GM21390 (cell line): ENCODE measurements at regions not wholly inside any gene's neighbourhood (a gene's known extent, or its start where the extent isn't known, plus 50 kb on each side); places are given as distances from the start of the nearest gene placed in this dataset.
"Not testable (repeated sequence)": the region's sequence is repeated elsewhere in the genome, so short reads cannot be mapped to it uniquely, and the experiment has no call there.

Experiments used
- ATAC-seq: cut with Tn5 transposase; IDR thresholded peaks from one replicate; pipeline ENCODE4 v1.9.1; 2021; ENCODE audit not compliant: unreplicated experiment

DNA sequence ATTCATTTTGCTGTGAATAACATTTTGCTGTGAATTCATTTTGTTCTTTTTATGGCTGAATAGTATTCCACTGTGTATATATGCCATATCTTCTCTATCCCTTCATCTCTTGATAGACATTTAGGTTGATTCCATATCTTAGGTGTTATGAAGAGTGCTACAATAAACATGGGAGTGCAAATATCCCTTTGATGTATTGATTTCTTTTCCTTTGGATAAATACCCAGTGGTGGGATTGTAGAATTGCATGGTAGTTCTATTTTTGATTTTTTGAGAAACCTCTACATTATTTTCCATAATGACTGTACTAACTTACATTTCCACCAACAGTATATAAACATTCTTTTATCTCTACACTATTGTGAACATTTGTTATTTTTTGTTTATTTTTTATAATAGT, 555.9 kb downstream of the PDHA2 start:
- no peak for ATAC-seq

DNA sequence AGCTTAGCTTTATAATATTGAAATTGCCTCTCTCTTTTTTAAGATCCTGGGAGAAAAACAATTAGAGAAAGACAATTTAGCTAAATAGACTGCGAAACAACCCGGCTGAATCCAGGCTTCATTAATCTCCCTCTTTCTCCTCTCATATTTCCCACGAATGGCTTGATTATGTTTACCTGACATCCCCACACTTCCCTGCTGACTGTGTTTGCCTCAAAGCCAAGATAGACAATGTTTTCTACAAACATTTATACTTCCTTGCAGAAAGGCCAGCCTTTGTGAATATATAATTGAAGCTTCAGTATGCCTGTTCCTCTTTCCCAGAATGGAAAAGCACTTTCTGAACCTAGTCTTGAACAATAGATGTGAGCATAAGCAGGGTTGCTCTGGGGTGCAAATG, 566.8 kb downstream of the PDHA2 start:
- no peak for ATAC-seq

DNA sequence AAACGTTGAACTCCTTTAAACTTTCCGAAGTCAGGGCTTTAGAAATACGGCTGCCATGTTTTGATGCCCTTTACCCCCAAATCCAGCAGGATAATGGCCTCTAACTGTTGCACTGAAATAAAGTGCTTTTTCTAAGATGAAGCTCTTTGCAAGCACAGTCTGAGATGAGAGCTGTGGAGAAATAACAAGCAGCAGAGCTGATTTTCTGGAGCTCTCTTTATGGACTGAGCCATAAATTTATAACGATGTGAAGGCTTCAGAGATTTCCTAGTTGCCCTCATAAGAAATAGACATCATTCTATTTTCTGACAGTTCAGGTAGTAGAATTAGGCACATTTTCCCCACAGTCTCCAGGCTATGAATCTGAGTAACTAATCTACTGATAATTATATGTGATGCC, 567.3 kb downstream of the PDHA2 start:
- no peak for ATAC-seq

DNA sequence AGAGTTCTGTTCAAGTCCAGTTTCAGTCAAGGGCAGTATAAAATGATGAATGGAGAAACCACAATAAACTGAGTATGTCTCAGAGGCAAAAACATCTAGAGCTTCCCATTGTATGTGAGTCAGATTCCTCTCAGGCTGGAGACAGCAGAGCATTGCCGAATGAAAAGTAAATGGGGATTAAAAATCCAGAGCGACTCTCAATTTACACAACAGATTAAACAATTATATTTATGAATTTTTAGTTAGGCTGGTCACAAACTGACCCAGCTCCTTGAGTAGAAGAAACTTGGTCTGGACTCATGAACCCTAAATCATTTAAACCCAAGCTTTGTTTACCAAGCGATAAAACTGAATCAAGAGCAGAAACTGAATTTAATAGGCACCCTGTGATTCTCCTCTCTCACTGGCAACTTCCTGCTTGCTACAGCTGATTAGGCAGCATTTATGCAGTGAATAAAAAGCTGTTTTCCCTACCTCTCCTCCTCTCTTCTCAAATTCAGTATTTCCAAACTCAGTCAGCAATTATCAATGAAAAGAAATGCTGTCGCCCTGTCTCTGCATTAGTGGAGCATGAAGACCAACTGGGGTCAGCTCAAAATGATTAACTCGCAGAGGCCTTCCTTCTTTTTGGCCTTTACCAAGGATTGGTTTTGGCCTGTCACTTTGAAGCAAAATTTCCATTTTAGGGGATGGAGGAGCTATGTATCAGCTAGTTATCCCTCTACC, 568.0 kb downstream of the PDHA2 start:
- ATAC-seq, result no peak

DNA sequence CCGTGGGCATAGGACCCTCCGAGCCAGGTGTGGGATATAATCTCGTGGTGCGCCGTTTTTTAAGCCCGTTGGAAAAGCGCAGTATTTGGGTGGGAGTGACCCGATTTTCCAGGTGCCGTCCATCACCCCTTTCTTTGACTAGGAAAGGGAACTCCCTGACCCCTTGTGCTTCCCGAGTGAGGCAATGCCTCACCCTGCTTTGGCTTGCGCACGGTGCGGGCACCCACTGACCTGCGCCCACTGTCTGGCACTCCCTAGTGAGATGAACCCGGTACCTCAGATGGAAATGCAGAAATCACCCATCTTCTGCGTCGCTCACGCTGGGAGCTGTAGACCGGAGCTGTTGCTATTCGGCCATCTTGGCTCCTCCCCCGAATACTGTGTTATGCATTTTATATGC, 575.0 kb downstream of the PDHA2 start:
- not testable (repeated sequence) for ATAC-seq

DNA sequence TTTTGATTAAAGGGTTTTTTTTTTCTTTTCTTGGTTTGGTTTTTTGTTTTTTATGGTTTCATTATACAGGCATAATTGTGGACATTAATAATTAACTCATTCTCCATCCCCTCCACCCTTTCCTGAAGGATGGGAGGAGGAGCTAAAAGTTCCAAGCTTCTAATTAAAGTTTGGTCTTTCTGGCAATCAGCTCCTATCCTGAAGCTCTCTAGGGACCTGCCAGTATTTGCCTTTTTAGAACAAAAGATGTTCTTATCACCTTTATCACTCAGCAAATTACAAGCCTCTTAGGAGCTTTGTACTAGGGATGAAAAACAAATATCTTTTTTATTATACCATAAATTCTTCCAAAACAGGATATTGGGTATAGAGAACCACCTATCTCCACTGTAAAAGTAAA, 589.8 kb downstream of the PDHA2 start:
- ATAC-seq, result no peak

DNA sequence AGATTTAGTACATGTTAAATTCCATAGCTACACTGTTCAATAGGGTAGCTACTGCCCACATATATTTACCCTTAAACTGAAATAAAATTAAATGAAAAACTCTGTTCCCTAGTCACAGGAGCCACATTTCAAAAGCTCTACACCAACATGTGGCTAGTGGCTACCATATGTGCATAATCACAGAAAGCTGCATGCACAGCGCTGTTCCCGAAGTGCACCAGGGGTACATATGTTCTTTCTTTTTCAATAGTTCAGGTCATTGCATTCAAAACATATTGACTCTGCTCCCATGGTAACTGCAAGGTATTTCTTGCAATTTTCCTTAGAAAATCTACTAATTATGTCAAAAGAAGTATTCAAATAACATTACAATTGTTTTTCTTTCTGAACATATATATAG, 591.2 kb downstream of the PDHA2 start:
- no peak for ATAC-seq

DNA sequence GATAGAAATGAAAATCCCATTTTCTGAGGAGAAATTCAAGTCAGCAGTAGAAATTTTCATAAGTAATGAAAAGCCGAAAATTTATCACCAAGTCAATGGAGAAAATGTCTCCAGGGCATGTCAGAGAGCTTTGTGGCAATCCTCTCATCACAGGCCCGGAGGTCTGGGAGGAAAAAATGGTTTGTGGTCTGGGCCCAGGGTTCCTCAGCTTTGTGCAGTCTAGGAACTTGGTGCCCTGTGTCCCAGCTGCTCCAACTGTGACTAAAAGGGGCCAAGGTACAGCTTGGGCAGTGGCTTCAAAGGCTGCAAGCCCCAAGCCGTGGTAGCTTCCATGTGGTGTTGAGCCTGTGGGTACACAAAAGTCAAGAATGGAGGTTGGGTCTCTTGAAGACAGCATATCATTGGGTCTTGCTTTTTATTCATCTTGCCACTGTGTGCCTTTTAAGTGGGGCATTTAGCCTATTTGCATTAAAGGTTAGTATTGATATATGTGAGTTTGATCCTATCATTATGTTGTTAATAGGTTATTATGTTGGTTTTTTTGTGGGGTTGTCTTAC, 608.5 kb downstream of the PDHA2 start:
- no peak for ATAC-seq

DNA sequence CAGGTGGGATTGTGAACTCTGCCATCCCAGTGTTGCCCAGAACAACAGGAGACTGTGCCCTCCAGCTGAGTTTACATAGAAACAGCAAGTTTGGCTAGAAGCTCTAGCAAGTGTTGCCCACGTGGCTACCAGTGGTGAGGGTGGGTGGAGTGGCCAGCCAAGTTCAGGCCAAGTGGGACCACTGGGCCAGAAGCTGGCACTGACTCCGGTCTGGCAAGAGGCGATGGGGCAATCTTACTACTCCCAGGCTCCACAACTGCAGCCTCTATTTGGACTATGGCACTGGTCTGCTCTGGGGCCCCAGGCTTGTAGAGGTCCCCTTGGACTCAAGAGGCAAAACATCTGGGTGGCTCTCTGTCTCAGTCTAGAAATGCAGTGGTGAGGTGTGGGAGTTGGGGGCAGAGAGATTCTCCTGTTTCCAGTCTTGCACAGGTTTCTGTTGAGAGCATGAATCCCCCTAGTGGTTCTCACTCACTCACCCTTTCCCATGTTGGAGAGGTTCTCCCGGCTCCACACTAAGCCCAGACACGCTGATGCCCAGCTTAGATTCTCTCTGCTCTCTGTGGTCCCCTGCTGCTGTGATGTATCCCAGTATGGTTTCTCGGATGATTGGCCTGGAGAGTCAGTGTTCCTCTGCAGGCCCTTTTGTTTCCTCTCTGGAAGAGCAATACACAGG, 615.3 kb downstream of the PDHA2 start:
- no peak for ATAC-seq

DNA sequence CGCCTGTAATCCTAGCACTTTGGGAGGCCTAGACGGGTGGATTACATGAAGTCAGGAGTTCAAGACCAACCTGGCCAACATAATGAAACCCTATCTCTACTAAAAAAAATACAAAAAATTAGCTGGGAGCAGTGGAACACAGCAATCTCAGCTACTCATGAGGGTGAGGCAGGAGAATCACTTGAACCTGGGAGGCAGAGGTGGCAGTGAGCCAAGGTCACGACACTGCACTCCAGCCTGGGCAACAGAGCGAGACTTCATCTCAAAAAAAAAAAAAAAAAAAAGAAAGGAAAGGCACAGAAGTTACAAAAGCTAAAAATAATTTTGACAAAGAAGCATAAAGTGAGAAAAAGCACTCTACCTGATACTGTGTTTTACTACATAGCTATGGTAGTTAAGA, 618.1 kb downstream of the PDHA2 start:
- not testable (repeated sequence) for ATAC-seq

DNA sequence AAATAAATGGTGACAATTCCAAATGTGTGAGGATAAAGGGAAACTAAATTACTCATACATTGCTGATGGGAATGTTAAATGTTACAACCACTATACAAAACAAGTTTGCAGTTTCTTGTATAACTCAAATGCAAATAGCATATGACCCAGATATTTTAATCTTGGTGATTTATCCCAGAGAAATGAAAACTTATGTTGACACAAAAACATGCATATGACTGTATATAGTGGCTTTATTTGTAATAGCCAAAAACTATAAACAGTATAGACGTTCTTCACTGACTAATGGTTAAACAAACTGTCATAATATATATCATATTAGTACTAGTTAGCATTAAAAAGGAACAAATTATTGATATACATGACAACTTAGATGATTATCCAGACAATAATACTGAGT, 619.2 kb downstream of the PDHA2 start:
- ATAC-seq, result no peak

DNA sequence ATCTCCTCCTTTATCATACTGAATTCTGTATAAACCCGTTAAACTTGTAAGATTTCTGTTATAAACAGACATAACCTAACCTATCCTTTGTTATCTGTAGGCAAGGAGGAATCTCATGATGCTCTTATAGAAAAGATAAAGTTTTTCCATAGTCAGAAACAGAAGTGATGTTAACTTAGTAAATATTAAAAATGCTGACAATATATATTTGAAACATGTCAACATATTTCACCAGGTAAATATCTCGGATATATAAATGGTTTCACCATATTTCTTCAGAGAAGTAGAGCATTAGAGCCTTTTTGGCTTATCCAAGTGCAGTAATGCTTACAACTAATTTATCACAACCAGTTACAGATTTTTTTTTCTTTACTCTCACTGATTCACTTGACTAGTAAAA, 625.9 kb downstream of the PDHA2 start:
- ATAC-seq, result no peak

DNA sequence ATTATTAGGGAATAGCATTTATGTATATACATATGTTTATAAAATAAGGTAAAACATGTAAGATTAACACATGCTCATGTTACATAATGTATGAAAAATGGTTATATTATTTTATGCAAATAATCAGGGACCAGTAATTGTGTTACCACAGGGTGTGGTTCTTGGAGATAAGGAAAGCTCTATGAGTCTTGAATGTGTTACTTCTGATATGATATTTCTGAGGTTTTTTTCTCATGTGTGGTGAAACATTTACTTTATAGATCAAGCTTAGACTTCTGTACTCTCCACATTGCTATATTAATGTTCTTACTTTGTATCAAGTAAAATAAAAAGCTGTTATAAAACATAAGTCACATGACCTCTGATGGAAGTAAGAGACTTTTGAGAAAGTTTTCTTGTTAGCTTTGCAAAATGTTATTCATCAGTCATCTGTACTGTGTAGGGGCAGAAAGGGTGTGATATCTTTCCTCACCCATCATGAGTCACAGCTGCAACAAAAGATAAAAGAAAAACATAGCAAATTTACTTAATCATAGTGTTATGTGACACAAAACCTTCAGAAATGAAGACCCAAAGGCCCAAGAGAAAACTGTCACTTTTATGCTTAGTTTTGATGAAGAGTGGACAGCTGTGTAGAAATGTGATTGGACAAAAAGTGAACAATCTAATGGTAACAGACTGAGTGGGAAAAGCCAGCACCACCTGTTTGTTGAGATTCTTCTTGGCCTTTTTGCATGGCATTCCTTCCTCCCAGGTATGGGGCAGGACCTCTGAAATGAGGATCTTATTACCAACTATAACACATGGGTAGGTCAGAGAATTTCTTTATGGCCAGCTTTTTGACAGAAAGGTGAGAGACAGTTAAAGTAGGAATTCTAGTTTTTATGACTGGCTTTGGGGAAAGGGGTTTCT, 632.3 kb downstream of the PDHA2 start:
- ATAC-seq, result no peak

DNA sequence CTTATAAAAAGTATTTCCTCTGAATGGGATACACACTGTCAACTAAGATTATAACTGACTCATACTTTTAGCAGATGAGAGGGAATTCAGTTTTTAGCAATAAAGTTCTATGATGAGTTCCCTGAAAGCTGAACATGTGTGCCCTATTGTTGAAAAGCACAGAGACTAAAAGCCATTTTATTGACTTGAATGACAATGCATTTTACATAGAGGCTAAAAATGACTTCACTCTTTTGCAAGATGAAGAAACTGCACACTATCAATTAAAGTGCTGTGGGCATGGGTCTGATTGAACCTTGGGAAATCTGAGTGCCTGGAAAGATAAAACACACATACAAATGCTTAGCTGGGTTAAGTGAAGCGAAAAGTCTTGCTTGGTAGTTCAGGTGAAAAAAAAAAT, 633.4 kb downstream of the PDHA2 start:
- no peak for ATAC-seq

DNA sequence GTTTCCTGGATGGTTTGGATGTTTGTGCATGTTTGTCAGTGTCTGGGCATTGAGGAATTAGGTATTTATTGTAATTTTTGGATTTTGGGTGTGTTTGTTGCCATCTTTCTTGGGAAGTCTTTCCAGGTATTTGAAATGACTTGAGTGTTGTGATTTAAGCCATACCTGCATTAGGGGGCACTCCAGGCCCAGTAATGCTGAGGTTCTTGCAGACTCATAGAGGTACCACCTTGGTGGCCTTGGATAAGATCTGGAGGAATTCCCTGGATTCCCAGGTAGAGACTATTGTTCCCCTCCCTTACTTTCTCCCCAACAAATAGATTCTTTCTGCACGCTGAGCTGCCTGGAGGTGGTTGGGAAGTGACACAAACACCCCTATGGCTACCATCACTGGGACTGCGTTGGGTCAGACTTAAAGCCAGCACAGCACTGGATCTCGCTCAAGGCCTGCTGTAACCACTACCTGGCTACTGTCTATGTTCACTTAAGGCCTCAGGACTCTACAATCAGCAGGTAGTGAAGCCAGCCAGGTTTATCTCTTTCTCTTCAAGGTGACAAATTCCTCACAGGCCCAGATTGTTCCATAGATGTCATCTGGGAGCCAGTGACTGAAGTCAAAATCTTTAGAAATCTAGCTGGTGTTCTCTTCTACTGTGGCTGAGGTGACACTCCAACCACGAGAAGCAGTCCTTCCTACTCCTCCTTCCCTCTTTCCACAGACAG, 643.6 kb downstream of the PDHA2 start:
- no peak for ATAC-seq

DNA sequence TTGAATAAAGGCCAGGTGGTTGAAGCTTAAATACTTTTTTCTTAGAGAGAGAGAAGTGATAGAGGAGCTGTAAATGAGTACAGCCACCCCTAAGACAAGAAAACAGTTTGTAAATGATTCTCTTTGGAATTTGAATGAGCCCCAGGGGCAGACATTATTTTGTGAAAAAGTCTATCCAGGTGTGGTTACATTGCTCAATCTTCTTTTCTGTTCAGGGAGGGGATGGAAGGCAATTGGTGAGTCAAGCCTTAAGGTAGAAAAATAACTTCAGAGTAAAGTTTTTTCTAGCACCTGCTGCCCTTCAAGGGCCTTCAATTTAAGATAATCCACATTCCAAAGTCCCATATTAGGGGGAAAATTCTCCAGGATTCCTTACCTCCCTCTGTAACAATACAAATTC, 646.7 kb downstream of the PDHA2 start:
- ATAC-seq, result no peak

DNA sequence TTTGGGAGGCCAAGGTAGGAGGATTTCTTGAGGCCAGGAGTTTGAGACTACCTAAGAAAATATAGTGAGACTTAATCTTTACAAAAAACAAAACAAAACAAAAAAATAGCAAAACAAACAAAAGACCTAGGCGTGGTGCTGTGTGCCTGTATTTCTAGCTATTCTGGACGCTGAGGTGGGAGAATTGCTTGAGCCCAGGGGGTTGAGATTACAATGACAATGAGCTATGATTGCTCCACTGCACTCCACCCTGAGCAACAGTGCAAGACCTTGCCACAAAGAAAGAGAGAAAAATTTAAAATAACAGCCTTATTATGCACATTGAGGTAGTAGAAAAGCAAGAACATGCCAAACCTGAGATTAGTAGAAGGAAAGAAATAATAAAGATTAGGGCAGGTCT, 657.7 kb downstream of the PDHA2 start:
- ATAC-seq, result no peak

DNA sequence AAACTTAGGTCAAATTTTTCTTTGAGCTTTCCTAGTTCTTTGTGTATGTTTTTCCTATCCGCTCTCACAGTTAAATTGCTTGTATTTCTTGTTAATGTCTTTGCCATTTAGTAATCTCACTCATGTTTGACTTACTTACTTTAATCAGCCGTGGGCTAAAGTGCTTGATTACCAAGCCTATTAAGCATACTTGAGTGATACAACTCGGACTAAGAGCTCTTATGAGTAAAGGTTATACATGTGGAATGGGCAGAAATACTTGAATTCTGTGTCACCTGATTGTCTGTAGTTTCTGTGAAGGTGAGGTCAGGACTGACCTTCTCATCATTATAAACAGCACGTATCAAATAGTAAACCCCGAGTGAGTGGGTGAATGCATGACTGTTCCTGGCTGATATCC, 664.5 kb downstream of the PDHA2 start:
- no peak for ATAC-seq

DNA sequence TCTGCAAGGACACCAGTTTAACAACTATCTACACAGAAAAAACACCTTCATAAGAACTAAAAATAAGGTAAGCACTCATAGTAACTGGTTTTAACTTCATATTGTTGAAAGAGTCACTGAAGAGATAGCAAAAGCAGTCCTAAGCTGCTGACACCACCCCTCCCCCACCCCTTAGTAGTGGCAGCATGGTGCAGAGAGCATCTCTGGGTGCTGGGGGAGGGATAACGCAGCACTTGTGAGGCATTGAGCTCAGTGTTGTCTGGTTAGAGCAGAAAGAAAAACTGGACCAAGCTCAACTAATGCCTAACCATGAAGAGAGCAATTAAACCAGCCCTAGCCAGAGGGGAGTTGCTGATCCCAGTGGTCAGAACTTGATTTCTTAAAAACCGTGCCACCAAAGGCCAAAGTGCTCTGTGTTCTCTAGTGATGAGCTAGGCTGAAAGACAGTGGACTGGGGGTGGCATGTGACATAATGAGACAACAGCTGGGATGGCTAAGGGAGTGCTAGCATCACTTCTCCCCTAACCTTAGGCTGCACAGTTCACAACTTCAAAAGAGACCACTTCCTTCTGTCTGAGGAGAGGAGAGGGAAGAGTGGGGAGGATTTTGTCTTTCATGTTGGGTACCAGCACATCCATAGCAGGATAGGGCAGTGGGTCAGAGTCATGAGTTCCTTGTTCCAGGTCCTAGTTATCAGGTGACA, 669.3 kb downstream of the PDHA2 start:
- ATAC-seq, result no peak

DNA sequence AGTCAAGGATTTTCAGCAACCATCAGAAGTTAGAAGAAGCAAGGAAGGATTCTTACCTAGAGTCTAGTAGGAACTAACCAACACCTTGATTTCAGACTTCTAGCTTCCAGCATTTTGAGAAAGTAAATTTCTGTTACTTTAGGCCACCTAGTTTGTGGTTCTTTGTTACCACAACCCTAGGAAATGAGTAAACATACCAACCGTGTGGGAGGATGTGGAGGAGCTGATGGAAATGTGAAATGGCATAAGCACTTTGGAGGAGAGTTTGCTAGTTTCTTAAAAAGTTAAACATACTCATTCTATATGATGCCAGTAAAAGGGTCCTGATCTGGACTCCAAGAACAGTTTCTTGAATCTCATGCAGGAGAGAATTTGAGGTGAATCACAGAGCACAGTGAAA, 679.4 kb downstream of the PDHA2 start:
- ATAC-seq, result no peak
